Activated T-helper 1 cell treated with anti-CD3 and anti-CD28 coated beads, Interleukin-12 subunit alpha, Interleukin-12 subunit beta, Interleukin-2, Interleukin-4 antibody, amounts not matched to agents 30 ng/mL and 10 ng/mL and 1 ng/mL, durations not matched to agents 14 hours and 24 hours and 36 hours (primary cell): ENCODE measurements at regions not wholly inside any gene's neighbourhood (a gene's known extent, or its start where the extent isn't known, plus 50 kb on each side); places are given as distances from the start of the nearest gene placed in this dataset.
"Not testable (repeated sequence)": the region's sequence is repeated elsewhere in the genome, so short reads cannot be mapped to it uniquely, and the experiment has no call there.

Experiments used
- DNase-seq: peaks from one replicate; pipeline ENCODE4 v3.0.0; 2021; ENCODE audit warnings: low spot score
- H3K27ac Mint-ChIP-seq: one replicate; pipeline ENCODE4 v1.8.0; 2021; ENCODE audit warnings: mild to moderate bottlenecking, mixed read lengths
- H3K27me3 Mint-ChIP-seq: one replicate; pipeline ENCODE4 v1.8.0; 2022; ENCODE audit warnings: mild to moderate bottlenecking, moderate library complexity, mixed read lengths; ENCODE audit not compliant: insufficient read depth
- H3K36me3 Mint-ChIP-seq: one replicate; pipeline ENCODE4 v1.8.0; 2021; ENCODE audit warnings: low read depth, mixed read lengths
- H3K4me1 Mint-ChIP-seq: one replicate; pipeline ENCODE4 v1.8.0; 2021; ENCODE audit warnings: low read depth, mixed read lengths
- H3K4me3 Mint-ChIP-seq: one replicate; pipeline ENCODE4 v1.8.0; 2021; ENCODE audit warnings: mild to moderate bottlenecking, moderate library complexity, mixed read lengths
- H3K9me3 Mint-ChIP-seq: one replicate; pipeline ENCODE4 v1.8.0; 2021; ENCODE audit warnings: mixed read lengths
- intact Hi-C: fragments of 100-400 bp; cut with micrococcal nuclease; formaldehyde crosslinking; loops from one replicate; pipeline ENCODE4 v1.15.1; 2024

GRCh38 chr22:23497016-23497885 is 82.8 kb downstream of the IGLL1 start:
- no peak for DNase-seq
- Mint-ChIP-seq H3K27me3 (peaks cover 2% of the 10 kb centered on the region), H3K4me1 (peaks cover 7% of the 10 kb centered on the region), H3K27ac (no peak overlapping the region), H3K36me3 (no peaks in the 10 kb centered on the region), H3K4me3 (no peak overlapping the region), H3K9me3 (no peaks in the 10 kb centered on the region)
- intact Hi-C loops, result no loop called here

DNA sequence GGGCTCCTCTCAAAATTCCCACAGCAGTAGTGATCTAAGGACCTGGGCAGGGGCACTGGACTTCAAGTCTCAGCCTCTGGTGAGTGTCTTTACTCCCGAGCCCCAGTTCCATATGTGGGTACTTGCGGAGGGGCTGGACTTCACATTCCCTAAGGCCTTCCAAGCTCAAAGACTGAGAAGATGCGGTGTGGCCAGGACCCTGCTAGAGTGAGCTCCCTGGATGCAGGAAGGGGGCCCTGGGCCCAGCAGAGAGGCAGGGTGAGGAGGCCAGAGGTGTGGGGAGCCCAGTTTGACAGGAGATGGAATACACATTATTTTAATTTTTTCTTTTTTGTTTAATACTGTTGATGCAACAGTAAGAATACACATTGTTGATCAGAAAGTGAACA is 83.7 kb downstream of the IGLL1 start:
- no peak overlapping the region for H3K27ac Mint-ChIP-seq

DNA sequence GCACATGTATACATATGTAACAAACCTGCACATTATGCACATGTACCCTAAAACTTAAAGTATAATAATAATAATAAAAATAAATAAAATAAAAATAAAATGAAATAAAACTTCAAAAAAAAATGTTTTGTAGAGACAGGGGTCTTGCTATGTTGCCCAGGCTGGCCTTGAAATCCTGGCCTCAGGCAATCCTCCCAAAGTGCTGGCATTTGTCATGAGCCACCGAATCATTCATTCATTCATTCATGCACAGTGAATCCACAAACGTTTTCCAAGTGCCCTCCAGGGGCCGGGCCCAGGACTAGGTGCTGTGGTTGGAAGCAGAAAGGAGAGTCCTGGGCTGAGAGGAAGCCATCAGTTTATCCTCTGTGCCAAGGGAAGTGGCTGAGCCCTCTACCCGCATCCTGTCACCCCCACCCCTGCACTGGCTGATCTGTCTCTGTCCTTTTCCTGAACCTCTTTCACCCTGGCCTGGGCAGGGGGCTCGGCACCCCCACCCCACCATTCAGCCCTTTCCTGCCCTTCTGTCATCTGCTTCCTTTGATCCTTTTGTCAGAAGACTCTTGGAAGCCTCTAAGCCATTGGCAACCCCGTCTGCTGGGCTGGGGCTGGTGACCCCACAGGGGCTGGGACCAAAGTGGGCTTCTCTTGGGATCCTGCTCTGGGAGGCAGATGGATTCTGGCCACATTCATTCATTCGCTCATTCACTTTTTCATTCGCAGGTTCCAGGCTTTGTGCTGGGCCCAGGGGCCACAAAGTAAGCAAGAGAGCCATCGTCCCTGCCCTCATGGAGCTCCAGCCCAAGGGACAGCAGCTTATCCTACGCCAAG is 84.3 kb downstream of the IGLL1 start:
- Mint-ChIP-seq H3K4me1 (peaks cover 7% of the 10 kb centered on the region), H3K27ac (no peak overlapping the region), H3K4me3 (no peak overlapping the region), H3K9me3 (no peaks in the 10 kb centered on the region), H3K36me3 (no peaks in the 10 kb centered on the region), H3K27me3 (peaks cover 2% of the 10 kb centered on the region)
- no peak for DNase-seq
- intact Hi-C loops, result no loop called here

More for the DNA sequence above, 83.7 kb downstream of the IGLL1 start:
- Mint-ChIP-seq H3K36me3 (no peaks in the 10 kb centered on the region), H3K4me3 (no peak overlapping the region), H3K9me3 (no peaks in the 10 kb centered on the region), H3K4me1 (peaks cover 7% of the 10 kb centered on the region), H3K27me3 (peaks cover 2% of the 10 kb centered on the region)
- DNase-seq, result no peak
- intact Hi-C loops, result no loop called here

DNA sequence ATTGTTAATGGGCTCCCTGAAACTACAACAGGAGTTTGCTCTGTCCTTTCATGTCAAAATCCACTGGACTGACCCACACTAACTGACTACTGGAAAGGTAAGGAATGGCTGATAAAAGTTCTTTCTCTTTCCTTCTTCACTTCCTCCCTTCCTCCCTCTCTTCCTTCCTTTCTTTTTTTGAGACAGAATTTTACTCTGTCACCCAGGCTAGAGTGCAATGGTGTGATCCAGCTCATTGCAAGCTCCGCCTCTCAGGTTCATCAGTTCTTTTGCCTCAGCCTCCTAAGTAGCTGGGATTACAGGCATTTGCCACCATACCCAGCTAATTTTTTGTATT is 85.2 kb downstream of the IGLL1 start:
- Mint-ChIP-seq H3K9me3 (no peaks in the 10 kb centered on the region), H3K36me3 (no peaks in the 10 kb centered on the region), H3K4me1 (peaks cover 7% of the 10 kb centered on the region), H3K27me3 (peaks cover 2% of the 10 kb centered on the region), H3K27ac (no peak overlapping the region), H3K4me3 (no peak overlapping the region)
- no peak for DNase-seq
- intact Hi-C loops, result no loop called here

GRCh38 chr22:23485490-23485889 is 94.6 kb downstream of the IGLL1 start:
- H3K27me3 Mint-ChIP-seq, result peaks cover 21% of the 10 kb centered on the region

GRCh38 chr22:23484651-23485050 is 95.4 kb downstream of the IGLL1 start:
- Mint-ChIP-seq H3K4me3 (no peak overlapping the region), H3K27me3 (peaks cover 25% of the 10 kb centered on the region), H3K27ac (no peak overlapping the region), H3K9me3 (no peaks in the 10 kb centered on the region), H3K4me1 (no peaks in the 10 kb centered on the region), H3K36me3 (no peaks in the 10 kb centered on the region)
- intact Hi-C loops, result no loop called here
- DNase-seq, result no peak

More at GRCh38 chr22:23485490-23485889, 94.6 kb downstream of the IGLL1 start:
- H3K4me3 Mint-ChIP-seq, result no peak overlapping the region
- intact Hi-C loops, result no loop called here
- H3K4me1 Mint-ChIP-seq, result no peaks in the 10 kb centered on the region
- H3K9me3 Mint-ChIP-seq, result no peaks in the 10 kb centered on the region
- no peak for DNase-seq
- no peaks in the 10 kb centered on the region for H3K36me3 Mint-ChIP-seq
- no peak overlapping the region for H3K27ac Mint-ChIP-seq

DNA sequence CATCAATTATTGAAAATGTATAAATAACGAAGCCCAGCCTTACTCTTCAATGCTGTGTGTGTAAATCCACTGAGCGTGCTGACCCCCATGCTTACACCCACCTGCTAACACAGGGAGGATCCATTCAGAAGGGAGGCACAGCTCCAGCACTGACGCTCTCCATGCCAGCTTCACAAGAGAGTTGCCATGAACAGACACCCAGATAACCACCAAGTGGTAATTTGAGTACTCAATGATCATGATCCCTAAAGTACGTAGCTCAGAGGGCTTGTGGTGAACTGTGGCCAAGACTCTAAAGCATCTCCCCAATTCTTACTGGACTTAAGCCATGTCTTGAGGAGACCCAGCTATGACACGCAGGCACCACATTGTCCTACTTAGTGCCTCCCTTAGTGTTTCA is 98.7 kb downstream of the IGLL1 start:
- H3K4me3 Mint-ChIP-seq, result no peak overlapping the region
- intact Hi-C loops, result no loop called here
- no peak overlapping the region for H3K27ac Mint-ChIP-seq
- no peaks in the 10 kb centered on the region for H3K9me3 Mint-ChIP-seq
- H3K36me3 Mint-ChIP-seq, result no peaks in the 10 kb centered on the region
- no peak for DNase-seq
- peaks cover 22% of the 10 kb centered on the region for H3K27me3 Mint-ChIP-seq
- H3K4me1 Mint-ChIP-seq, result no peaks in the 10 kb centered on the region

DNA sequence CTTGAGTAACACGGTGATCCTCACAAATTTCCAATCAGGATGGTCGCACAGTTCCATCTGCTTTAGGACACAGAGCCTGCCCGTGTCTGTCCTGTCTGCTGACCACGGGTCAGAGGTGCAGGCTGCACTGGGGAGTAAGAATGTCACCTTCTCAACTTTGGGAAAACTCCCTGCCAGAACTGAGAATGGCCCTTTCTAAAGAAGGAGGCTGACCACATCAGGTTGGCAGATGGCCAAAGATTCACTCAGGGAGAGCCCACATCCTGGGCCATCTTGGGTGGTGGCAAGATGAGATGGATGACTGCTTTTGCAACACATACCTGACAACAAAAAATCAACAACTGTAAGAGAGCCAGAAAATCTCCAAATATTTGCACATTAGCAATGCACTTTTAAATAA is 101.9 kb downstream of the IGLL1 start:
- H3K4me1 Mint-ChIP-seq, result no peaks in the 10 kb centered on the region
- no peak overlapping the region for H3K4me3 Mint-ChIP-seq
- no peaks in the 10 kb centered on the region for H3K9me3 Mint-ChIP-seq
- no peak overlapping the region for H3K27ac Mint-ChIP-seq
- no peaks in the 10 kb centered on the region for H3K36me3 Mint-ChIP-seq
- intact Hi-C loops, result no loop called here
- no peak for DNase-seq
- H3K27me3 Mint-ChIP-seq, result peaks cover 28% of the 10 kb centered on the region

GRCh38 chr22:23474531-23474930 is 105.6 kb downstream of the IGLL1 start:
- H3K36me3 Mint-ChIP-seq, H3K4me3 Mint-ChIP-seq, intact Hi-C loops, H3K9me3 Mint-ChIP-seq, DNase-seq, H3K4me1 Mint-ChIP-seq, H3K27ac Mint-ChIP-seq: not testable (repeated sequence)
- H3K27me3 Mint-ChIP-seq, result peaks cover 21% of the 10 kb centered on the region

GRCh38 chr22:23473901-23474300 is 106.2 kb downstream of the IGLL1 start:
- no peak overlapping the region for H3K4me3 Mint-ChIP-seq

GRCh38 chr22:23472376-23472775 is 107.7 kb downstream of the IGLL1 start:
- H3K27ac Mint-ChIP-seq, H3K36me3 Mint-ChIP-seq, H3K4me3 Mint-ChIP-seq, H3K4me1 Mint-ChIP-seq, intact Hi-C loops, H3K9me3 Mint-ChIP-seq, DNase-seq: not testable (repeated sequence)
- H3K27me3 Mint-ChIP-seq, result peaks cover 20% of the 10 kb centered on the region

More at GRCh38 chr22:23473901-23474300, 106.2 kb downstream of the IGLL1 start:
- no peaks in the 10 kb centered on the region for H3K4me1 Mint-ChIP-seq
- H3K27me3 Mint-ChIP-seq, result peaks cover 21% of the 10 kb centered on the region
- H3K9me3 Mint-ChIP-seq, result no peaks in the 10 kb centered on the region
- no peak overlapping the region for H3K27ac Mint-ChIP-seq
- intact Hi-C loops, result no loop called here
- no peak for DNase-seq
- H3K36me3 Mint-ChIP-seq, result no peaks in the 10 kb centered on the region

DNA sequence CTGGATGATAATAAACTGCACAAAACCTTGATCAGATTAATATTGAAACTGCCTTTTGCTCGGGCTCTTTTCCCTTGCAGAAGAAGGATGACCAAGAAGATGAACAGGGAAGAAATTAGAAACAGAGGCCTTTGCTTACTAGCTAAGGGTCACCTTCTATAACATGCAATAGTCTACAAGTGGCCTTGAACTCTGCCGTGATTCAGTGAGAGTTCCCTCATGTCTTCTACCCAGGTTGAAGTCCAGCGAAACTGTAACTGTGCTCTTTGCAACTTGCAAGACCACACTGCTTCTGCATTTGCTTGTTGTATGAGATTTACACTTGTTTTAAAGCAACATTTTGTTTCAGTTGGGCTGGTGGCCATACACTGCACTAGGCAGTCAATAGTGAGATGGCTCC is 108.4 kb downstream of the IGLL1 start:
- intact Hi-C loops, result no loop called here
- no peak for DNase-seq
- H3K27me3 Mint-ChIP-seq, result peaks cover 17% of the 10 kb centered on the region
- no peaks in the 10 kb centered on the region for H3K36me3 Mint-ChIP-seq
- H3K4me1 Mint-ChIP-seq, result no peaks in the 10 kb centered on the region
- H3K4me3 Mint-ChIP-seq, result no peak overlapping the region
- no peaks in the 10 kb centered on the region for H3K9me3 Mint-ChIP-seq
- no peak overlapping the region for H3K27ac Mint-ChIP-seq

GRCh38 chr22:23470811-23471389 is 109.2 kb downstream of the IGLL1 start:
- no peak for DNase-seq
- no peaks in the 10 kb centered on the region for H3K4me1 Mint-ChIP-seq
- no peak overlapping the region for H3K27ac Mint-ChIP-seq
- no peak overlapping the region for H3K4me3 Mint-ChIP-seq
- intact Hi-C loops, result no loop called here
- peaks cover 23% of the 10 kb centered on the region for H3K27me3 Mint-ChIP-seq
- no peaks in the 10 kb centered on the region for H3K36me3 Mint-ChIP-seq
- H3K9me3 Mint-ChIP-seq, result no peaks in the 10 kb centered on the region
